Stimulated activated memory B cell treated with anti-CD40 and anti-IgM and Interleukin-4, amounts not matched to agents 10 μg/mL and 1 μg/mL and 100 μg/mL, for 72 hours (primary cell): ENCODE measurements at regions not wholly inside any gene's neighbourhood (a gene's known extent, or its start where the extent isn't known, plus 50 kb on each side); places are given as distances from the start of the nearest gene placed in this dataset.

Experiments
- ATAC-seq: fragments of 150-1000 bp; cut with Tn5 transposase; 2 replicates; pipeline ENCODE4 v1.10.0; 2021
- H3K27ac Mint-ChIP-seq: one replicate; pipeline ENCODE4 v1.8.0; 2022; ENCODE audit warnings: mild to moderate bottlenecking, mixed read lengths
- H3K27me3 Mint-ChIP-seq: one replicate; pipeline ENCODE4 v1.8.0; 2022; ENCODE audit warnings: mixed read lengths
- H3K36me3 Mint-ChIP-seq: one replicate; pipeline ENCODE4 v1.8.0; 2022; ENCODE audit warnings: mixed read lengths
- H3K4me1 Mint-ChIP-seq: one replicate; pipeline ENCODE4 v1.8.0; 2022; ENCODE audit warnings: mixed read lengths
- H3K4me3 Mint-ChIP-seq: one replicate; pipeline ENCODE4 v1.8.0; 2022; ENCODE audit warnings: mild to moderate bottlenecking, moderate library complexity, mixed read lengths
- H3K9me3 Mint-ChIP-seq: one replicate; pipeline ENCODE4 v1.8.0; 2022; ENCODE audit warnings: mixed read lengths

DNA sequence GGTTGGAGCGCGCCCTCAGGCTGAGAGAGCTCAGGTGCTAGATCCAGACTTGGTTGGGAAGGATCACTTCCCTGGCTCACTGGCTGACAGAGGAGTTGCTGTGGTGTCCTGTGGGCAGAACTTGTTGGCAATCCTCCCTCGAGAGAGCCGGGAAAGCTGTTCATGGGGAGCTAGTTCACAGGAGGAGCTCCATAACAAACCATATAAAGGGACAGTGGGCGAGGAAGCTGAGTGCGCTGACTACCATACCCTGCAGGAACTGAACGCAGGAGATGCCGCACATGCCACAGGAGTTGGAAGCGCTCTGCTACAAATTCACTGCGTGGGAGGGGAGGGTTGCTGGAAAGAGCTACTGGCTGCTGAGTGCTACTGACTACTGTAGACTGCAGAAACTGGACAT lies 243.2 kb downstream of the OGFRL1 start:
- ATAC-seq = peak; percentile 61
- peaks cover 22% of the 10 kb centered on the region for H3K27me3 Mint-ChIP-seq
- no peaks in the 10 kb centered on the region for H3K9me3 Mint-ChIP-seq
- H3K27ac Mint-ChIP-seq = no peak overlapping the region
- H3K4me1 Mint-ChIP-seq = no peaks in the 10 kb centered on the region
- no peak overlapping the region for H3K4me3 Mint-ChIP-seq
- H3K36me3 Mint-ChIP-seq = no peaks in the 10 kb centered on the region

- Mint-ChIP-seq H3K4me1 (no peaks in the 10 kb centered on the region), H3K9me3 (no peaks in the 10 kb centered on the region), H3K27ac (no peak overlapping the region), H3K36me3 (no peaks in the 10 kb centered on the region), H3K27me3 (peaks cover 22% of the 10 kb centered on the region), H3K4me3 (no peak overlapping the region)
- no peak for ATAC-seq
Observed at GRCh38 chr6:71533939-71534379, 245.3 kb downstream of the OGFRL1 start.

- no peak for ATAC-seq
- Mint-ChIP-seq H3K9me3 (no peaks in the 10 kb centered on the region), H3K27ac (no peak overlapping the region), H3K4me1 (no peaks in the 10 kb centered on the region), H3K36me3 (no peaks in the 10 kb centered on the region), H3K4me3 (no peak overlapping the region), H3K27me3 (peaks cover 22% of the 10 kb centered on the region)
Observed at GRCh38 chr6:71534921-71535320, 246.3 kb downstream of the OGFRL1 start.

DNA sequence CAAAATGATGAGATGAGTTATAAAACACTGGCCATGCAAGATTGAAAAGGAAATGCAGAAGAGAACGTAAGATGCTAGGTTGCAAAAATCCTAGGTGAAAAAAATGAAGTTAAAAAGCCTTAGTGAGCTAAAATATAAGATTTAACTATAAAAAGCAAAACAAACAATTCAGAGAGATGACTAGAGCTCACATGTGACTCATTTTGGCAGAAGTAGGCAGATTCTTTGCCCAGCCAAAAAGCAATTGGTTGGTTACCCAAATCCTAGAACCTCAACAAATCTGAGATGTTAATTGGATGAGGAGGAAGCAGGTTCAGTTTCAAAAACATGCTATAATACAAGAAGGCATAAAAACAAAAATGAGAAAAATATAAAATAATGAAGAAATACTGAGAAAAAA lies 249.1 kb downstream of the OGFRL1 start:
- no peak for ATAC-seq
- H3K27ac Mint-ChIP-seq = no peak overlapping the region
- no peaks in the 10 kb centered on the region for H3K36me3 Mint-ChIP-seq
- H3K4me3 Mint-ChIP-seq = no peak overlapping the region
- no peaks in the 10 kb centered on the region for H3K9me3 Mint-ChIP-seq
- H3K27me3 Mint-ChIP-seq = peaks cover 11% of the 10 kb centered on the region
- H3K4me1 Mint-ChIP-seq = no peaks in the 10 kb centered on the region

DNA sequence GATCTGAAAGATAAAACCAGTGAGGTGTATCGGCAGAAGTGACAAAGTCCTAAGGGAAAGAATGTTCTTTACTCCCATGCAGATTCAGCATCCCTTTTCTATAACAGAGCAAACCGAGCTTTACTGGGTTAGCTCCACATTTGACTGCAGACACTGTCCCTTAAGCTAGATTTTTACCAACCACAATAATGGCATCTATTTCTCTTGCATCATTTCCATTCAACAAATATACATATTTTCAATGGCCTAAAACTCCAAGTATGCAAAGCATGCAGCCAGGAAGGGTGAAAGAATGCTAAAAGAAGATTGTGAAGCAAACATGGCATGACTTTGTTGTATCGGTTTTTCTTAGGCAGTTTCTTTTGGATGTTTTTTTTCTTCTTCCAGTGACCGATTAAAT lies 255.4 kb downstream of the OGFRL1 start:
- no peak overlapping the region for H3K4me3 Mint-ChIP-seq
- ATAC-seq = no peak
- no peaks in the 10 kb centered on the region for H3K4me1 Mint-ChIP-seq
- H3K27me3 Mint-ChIP-seq = no peaks in the 10 kb centered on the region
- H3K9me3 Mint-ChIP-seq = no peaks in the 10 kb centered on the region
- H3K36me3 Mint-ChIP-seq = no peaks in the 10 kb centered on the region
- no peak overlapping the region for H3K27ac Mint-ChIP-seq

DNA sequence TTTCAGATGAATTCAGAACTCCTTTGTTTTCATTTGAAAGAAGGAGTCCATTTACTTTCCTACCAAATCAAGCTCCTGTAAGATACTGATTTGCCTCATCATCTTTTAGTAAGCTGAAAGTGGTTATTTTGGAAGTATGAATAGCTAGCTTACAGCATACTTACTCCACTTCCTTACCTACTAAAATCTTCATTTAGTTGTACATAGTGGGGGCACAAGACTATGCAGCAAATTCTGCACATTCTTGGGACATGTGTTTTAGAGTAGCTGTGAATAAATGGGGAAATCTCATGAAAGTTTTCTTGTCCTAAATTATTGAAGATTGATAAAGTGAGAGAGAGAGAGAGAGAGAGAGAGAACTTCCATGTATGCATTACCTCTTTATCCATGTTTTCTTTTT lies 256.3 kb downstream of the OGFRL1 start:
- Mint-ChIP-seq H3K27ac (no peak overlapping the region), H3K36me3 (no peaks in the 10 kb centered on the region), H3K9me3 (no peaks in the 10 kb centered on the region), H3K4me1 (no peaks in the 10 kb centered on the region), H3K27me3 (peaks cover 5% of the 10 kb centered on the region), H3K4me3 (no peak overlapping the region)
- ATAC-seq = no peak

- no peaks in the 10 kb centered on the region for H3K9me3 Mint-ChIP-seq
- no peak for ATAC-seq
- peaks cover 15% of the 10 kb centered on the region for H3K27me3 Mint-ChIP-seq
- no peaks in the 10 kb centered on the region for H3K36me3 Mint-ChIP-seq
- H3K27ac Mint-ChIP-seq = no peak overlapping the region
- no peaks in the 10 kb centered on the region for H3K4me1 Mint-ChIP-seq
- no peak overlapping the region for H3K4me3 Mint-ChIP-seq
Observed at GRCh38 chr6:71545905-71546304, 257.3 kb downstream of the OGFRL1 start.

DNA sequence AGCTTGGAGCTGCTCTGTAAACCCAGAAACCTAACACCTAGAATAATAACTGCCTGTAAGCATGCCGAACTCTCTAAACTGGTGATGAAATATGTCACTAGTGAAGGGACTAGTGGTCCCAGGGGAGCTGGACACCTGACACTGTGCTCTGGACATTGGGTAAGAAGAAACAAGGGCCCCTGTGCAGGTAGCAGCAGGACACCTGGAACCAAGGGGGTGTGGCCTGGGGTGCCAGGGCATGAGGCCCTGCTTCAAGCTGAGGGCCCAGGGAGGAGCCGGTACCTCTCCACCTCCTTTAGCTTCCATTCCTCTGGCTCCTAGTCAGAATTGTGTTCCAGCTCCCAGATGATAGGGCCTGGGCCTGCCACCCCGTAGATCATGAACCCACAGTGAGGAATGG lies 263.2 kb downstream of the OGFRL1 start:
- Mint-ChIP-seq H3K4me1 (no peaks in the 10 kb centered on the region), H3K36me3 (no peaks in the 10 kb centered on the region), H3K27me3 (peaks cover 31% of the 10 kb centered on the region), H3K4me3 (no peak overlapping the region), H3K27ac (no peak overlapping the region), H3K9me3 (peaks cover 12% of the 10 kb centered on the region)
- ATAC-seq = no peak

DNA sequence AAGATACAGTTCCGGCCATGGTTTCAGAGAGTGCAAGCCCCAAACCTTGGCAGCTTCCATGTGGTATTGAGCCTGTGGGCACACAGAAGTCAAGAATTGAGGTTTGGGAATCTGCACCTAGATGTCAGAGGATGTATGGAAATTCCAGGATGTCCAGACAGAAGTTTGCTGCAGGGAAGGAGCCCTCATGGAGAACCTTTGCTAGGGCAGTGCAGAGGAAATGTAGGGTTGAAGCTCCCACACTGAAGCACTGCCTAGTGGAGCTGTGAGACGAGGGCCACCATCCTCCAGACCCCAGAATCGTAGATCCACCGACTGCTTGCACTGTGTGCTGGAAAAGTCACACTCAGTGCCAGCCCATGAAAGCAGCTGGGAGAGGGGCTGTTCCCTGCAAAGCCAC lies 267.5 kb downstream of the OGFRL1 start:
- Mint-ChIP-seq H3K4me1 (no peaks in the 10 kb centered on the region), H3K4me3 (no peak overlapping the region), H3K27ac (no peak overlapping the region), H3K36me3 (no peaks in the 10 kb centered on the region), H3K27me3 (peaks cover 14% of the 10 kb centered on the region), H3K9me3 (peaks cover 29% of the 10 kb centered on the region)
- ATAC-seq = no peak

GRCh38 chr6:71558974-71559373 lies 270.4 kb downstream of the OGFRL1 start:
- Mint-ChIP-seq H3K27ac (no peak overlapping the region), H3K36me3 (no peaks in the 10 kb centered on the region), H3K4me3 (no peak overlapping the region), H3K4me1 (no peaks in the 10 kb centered on the region), H3K9me3 (peaks cover 25% of the 10 kb centered on the region), H3K27me3 (peaks cover 13% of the 10 kb centered on the region)
- no peak for ATAC-seq

- H3K27ac Mint-ChIP-seq = no peak overlapping the region
- no peaks in the 10 kb centered on the region for H3K9me3 Mint-ChIP-seq
- no peaks in the 10 kb centered on the region for H3K36me3 Mint-ChIP-seq
- H3K4me3 Mint-ChIP-seq = no peak overlapping the region
- no peaks in the 10 kb centered on the region for H3K27me3 Mint-ChIP-seq
- H3K4me1 Mint-ChIP-seq = no peaks in the 10 kb centered on the region
- ATAC-seq = no peak
Observed at GRCh38 chr6:71567562-71567961, 279.0 kb downstream of the OGFRL1 start.

- H3K4me1 Mint-ChIP-seq = no peaks in the 10 kb centered on the region
- ATAC-seq = no peak
- no peaks in the 10 kb centered on the region for H3K36me3 Mint-ChIP-seq
- H3K27ac Mint-ChIP-seq = no peak overlapping the region
- H3K4me3 Mint-ChIP-seq = no peak overlapping the region
- H3K27me3 Mint-ChIP-seq = no peaks in the 10 kb centered on the region
- no peaks in the 10 kb centered on the region for H3K9me3 Mint-ChIP-seq
Observed at GRCh38 chr6:71577766-71578165, 289.2 kb downstream of the OGFRL1 start.

DNA sequence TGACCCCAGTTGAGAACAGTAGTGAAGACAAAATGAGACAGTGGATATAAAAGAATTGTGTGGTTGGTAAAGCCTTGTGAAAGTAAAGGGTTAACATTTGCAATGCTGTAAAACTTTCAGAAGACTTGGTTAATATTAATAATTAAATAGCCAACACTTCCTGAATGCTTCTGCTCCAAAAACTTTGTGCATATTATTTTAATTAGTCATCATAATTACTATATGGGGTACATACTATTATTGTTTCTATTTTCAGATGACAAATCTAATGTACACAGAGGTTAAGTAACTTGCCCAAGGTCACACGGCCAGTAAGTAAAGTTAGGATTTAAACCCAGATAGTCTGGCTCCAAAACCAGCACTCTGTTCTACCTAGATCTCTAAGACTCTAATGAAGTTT lies 291.3 kb downstream of the OGFRL1 start:
- Mint-ChIP-seq H3K36me3 (no peaks in the 10 kb centered on the region), H3K27ac (no peak overlapping the region), H3K4me3 (no peak overlapping the region), H3K9me3 (no peaks in the 10 kb centered on the region), H3K4me1 (no peaks in the 10 kb centered on the region), H3K27me3 (no peaks in the 10 kb centered on the region)
- no peak for ATAC-seq

- Mint-ChIP-seq H3K9me3 (peaks cover 3% of the 10 kb centered on the region), H3K4me3 (no peak overlapping the region), H3K27me3 (no peaks in the 10 kb centered on the region), H3K4me1 (no peaks in the 10 kb centered on the region), H3K36me3 (no peaks in the 10 kb centered on the region), H3K27ac (no peak overlapping the region)
- ATAC-seq = no peak
Observed at GRCh38 chr6:71582820-71583219, 294.2 kb downstream of the OGFRL1 start.

DNA sequence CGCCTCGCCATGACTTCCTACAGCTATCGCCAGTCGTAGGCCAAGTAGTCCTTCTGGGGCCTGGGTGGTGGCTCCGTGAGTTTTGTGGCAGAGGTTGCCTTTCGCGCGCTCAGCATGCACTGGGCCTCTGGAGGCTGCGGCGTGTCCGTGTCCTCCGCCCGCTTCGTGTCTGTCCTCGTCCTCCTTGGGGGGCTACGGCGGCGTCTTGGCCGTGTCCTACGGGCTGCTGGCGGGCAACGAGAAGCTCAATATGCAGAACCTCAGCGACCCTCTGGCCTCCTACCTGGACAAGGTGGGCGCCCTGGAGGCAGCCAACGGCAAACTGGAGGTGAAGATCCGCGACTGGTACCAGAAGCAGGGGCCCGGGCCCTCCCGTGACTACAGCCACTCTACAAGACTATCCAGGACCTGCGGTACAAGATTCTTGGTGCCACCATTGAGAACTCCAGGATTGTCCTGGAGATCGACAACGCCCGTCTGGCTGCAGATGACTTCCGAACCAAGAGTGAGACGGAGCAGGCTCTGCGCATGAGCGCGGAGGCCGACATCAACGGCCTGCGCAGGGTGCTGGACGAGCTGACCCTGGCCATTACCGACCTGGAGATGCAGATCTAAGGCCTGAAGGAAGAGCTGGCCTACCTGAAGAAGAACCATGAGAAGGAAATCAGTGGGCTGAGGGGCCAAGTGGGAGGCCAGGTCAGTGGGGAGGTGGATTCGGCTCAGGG lies 296.3 kb downstream of the OGFRL1 start:
- Mint-ChIP-seq H3K9me3 (peaks cover 3% of the 10 kb centered on the region), H3K27me3 (peaks cover 8% of the 10 kb centered on the region), H3K4me3 (no peak overlapping the region), H3K36me3 (no peaks in the 10 kb centered on the region), H3K4me1 (no peaks in the 10 kb centered on the region), H3K27ac (no peak overlapping the region)
- ATAC-seq = no peak

DNA sequence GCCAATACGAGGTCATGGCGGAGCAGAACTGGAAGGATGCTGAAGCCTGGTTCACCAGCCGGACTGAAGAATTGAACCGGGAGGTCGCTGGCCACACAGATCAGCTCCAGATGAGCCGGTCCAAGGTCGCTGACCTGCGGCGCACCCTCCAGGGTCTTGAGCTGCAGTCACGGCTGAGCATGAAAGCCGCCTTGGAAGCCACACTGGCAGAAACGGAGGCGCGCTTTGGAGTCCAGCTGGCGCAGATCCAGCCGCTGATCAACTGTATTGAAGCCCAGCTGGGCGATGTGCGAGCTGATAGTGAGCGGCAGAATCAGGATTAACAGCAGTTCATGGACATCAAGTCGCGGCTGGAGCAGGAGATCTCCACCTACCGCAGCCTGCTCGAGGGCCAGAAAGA lies 296.9 kb downstream of the OGFRL1 start:
- H3K27me3 Mint-ChIP-seq = peaks cover 8% of the 10 kb centered on the region
- no peaks in the 10 kb centered on the region for H3K36me3 Mint-ChIP-seq
- H3K4me3 Mint-ChIP-seq = no peak overlapping the region
- no peaks in the 10 kb centered on the region for H3K4me1 Mint-ChIP-seq
- peaks cover 3% of the 10 kb centered on the region for H3K9me3 Mint-ChIP-seq
- no peak overlapping the region for H3K27ac Mint-ChIP-seq
- ATAC-seq = no peak

- H3K27ac Mint-ChIP-seq = no peak overlapping the region
- peaks cover 8% of the 10 kb centered on the region for H3K27me3 Mint-ChIP-seq
- no peaks in the 10 kb centered on the region for H3K4me1 Mint-ChIP-seq
- no peak overlapping the region for H3K4me3 Mint-ChIP-seq
- H3K9me3 Mint-ChIP-seq = peaks cover 3% of the 10 kb centered on the region
- no peaks in the 10 kb centered on the region for H3K36me3 Mint-ChIP-seq
- no peak for ATAC-seq
Observed at GRCh38 chr6:71588490-71588889, 297.9 kb upstream of the RIMS1 start.
